ENCODE measurements at regions not wholly inside any gene's neighbourhood (a gene's known extent, or its start where the extent isn't known, plus 50 kb on each side); places are given as distances from the start of the nearest gene placed in this dataset.

GRCh38 chr2:180145163-180145562, 138.1 kb upstream of the CWC22 start:
- H3K27ac ChIP-seq: no peak overlapping the region
- H3K36me3 ChIP-seq: no peaks in the 10 kb centered on the region
- no peaks in the 10 kb centered on the region for H3K27me3 ChIP-seq
- no peaks in the 10 kb centered on the region for H3K9me3 ChIP-seq
- H3K4me3 ChIP-seq (ENCODE audit: low read depth in 1 of 2, low read length in 1 of 2): no peak overlapping the region
- no peak for TF ChIP-seq CTCF (IDR thresholded peaks at IDR 0.05)
- H3K4me1 ChIP-seq (ENCODE audit: control insufficient read depth in 1 of 2, insufficient read depth in 1 of 2, low read depth in 1 of 2, low read length in 1 of 2): no peaks in the 10 kb centered on the region

- H3K4me1 ChIP-seq (ENCODE audit: control insufficient read depth in 1 of 2, insufficient read depth in 1 of 2, low read depth in 1 of 2, low read length in 1 of 2): no peaks in the 10 kb centered on the region
These were observed 137.3 kb upstream of the CWC22 start for GRCh38 chr2:180144338-180144813.

GRCh38 chr2:180143633-180144337, 136.7 kb upstream of the CWC22 start:
- TF ChIP-seq CTCF (IDR thresholded peaks at IDR 0.05): no peak
- no peak overlapping the region for H3K4me3 ChIP-seq (ENCODE audit: low read depth in 1 of 2, low read length in 1 of 2)
- no peaks in the 10 kb centered on the region for H3K36me3 ChIP-seq
- no peak overlapping the region for H3K27ac ChIP-seq
- no peaks in the 10 kb centered on the region for H3K27me3 ChIP-seq
- no peaks in the 10 kb centered on the region for H3K9me3 ChIP-seq
- no peaks in the 10 kb centered on the region for H3K4me1 ChIP-seq (ENCODE audit: control insufficient read depth in 1 of 2, insufficient read depth in 1 of 2, low read depth in 1 of 2, low read length in 1 of 2)

More at GRCh38 chr2:180144338-180144813, 137.3 kb upstream of the CWC22 start:
- no peak overlapping the region for H3K4me3 ChIP-seq (ENCODE audit: low read depth in 1 of 2, low read length in 1 of 2)
- no peak overlapping the region for H3K27ac ChIP-seq
- no peaks in the 10 kb centered on the region for H3K36me3 ChIP-seq
- no peaks in the 10 kb centered on the region for H3K9me3 ChIP-seq
- no peak for TF ChIP-seq CTCF (IDR thresholded peaks at IDR 0.05)
- no peaks in the 10 kb centered on the region for H3K27me3 ChIP-seq

- H3K27me3 ChIP-seq: no peaks in the 10 kb centered on the region
- no peaks in the 10 kb centered on the region for H3K9me3 ChIP-seq
- no peak for TF ChIP-seq CTCF (IDR thresholded peaks at IDR 0.05)
- H3K4me3 ChIP-seq (ENCODE audit: low read depth in 1 of 2, low read length in 1 of 2): no peak overlapping the region
- H3K36me3 ChIP-seq: no peaks in the 10 kb centered on the region
- no peaks in the 10 kb centered on the region for H3K4me1 ChIP-seq (ENCODE audit: control insufficient read depth in 1 of 2, insufficient read depth in 1 of 2, low read depth in 1 of 2, low read length in 1 of 2)
- no peak overlapping the region for H3K27ac ChIP-seq
These were observed 134.5 kb upstream of the CWC22 start for GRCh38 chr2:180141600-180141999.

GRCh38 chr2:180133736-180134135, 126.6 kb upstream of the CWC22 start:
- H3K36me3 ChIP-seq: no peaks in the 10 kb centered on the region
- no peak for TF ChIP-seq CTCF (IDR thresholded peaks at IDR 0.05)
- no peak overlapping the region for H3K27ac ChIP-seq
- no peaks in the 10 kb centered on the region for H3K4me1 ChIP-seq (ENCODE audit: control insufficient read depth in 1 of 2, insufficient read depth in 1 of 2, low read depth in 1 of 2, low read length in 1 of 2)
- no peaks in the 10 kb centered on the region for H3K27me3 ChIP-seq
- H3K9me3 ChIP-seq: no peaks in the 10 kb centered on the region
- no peak overlapping the region for H3K4me3 ChIP-seq (ENCODE audit: low read depth in 1 of 2, low read length in 1 of 2)

Measured in neutrophil (primary cell).